DMS153 (cell line): ENCODE measurements at regions not wholly inside any gene's neighbourhood (a gene's known extent, or its start where the extent isn't known, plus 50 kb on each side); places are given as distances from the start of the nearest gene placed in this dataset.

ENCODE experiments used
- DNase-seq: peaks from one replicate; lab custom pipeline; 2025; lab: John Stamatoyannopoulos, UW

GRCh38 chr6:105814745-105815536, 271.2 kb upstream of the PRDM1 start:
- DNase-seq: no peak

DNA sequence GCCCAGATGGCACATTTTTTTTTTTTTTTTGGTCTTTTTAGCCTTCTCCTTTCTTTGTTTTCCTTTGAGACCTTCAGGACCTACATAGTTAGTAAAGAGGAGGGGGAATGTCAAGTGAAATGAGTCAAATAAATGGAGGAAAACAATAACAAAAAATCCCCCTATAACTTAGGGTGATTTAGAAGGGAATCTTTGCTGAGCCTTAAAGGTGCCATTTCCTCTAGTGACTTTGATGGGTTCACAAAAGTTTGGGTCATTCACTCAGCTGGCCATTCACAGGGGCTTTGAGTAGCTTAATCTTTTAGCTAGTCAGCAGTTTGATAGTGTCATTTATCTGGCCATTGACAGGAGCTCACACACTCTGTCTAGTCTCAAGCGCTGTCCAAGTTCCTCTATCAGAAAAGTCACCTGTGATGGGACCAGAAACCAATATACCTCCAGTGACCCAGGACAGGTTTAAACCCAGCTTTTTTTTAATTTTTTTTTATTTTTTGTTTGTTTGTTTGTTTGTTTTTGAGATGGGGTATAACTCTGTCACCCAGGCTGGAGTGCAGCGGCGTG, 275.1 kb upstream of the PRDM1 start:
- DNase-seq: no peak

GRCh38 chr6:105810105-105810921, 275.8 kb upstream of the PRDM1 start:
- no peak for DNase-seq

DNA sequence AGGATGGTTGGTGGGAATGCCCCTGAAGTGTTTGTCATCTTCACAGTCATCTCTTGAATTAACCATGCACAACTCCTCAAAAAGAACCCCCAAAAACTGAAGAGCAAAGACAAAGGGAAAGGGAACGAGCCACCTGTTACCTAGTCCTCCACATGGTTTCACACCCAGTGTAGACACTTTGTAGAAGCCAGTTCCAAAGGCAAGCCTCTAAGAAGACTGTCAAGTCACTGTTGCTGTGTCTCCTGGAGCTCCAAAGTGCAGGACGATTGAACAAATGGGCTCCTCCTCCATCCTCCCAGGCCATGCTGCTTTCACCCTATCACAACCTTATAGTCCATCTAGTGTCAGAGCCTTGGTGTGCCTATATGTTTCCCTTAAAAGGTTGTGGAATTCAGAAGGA, 277.6 kb upstream of the PRDM1 start:
- no peak for DNase-seq

GRCh38 chr6:105807905-105808304, 278.2 kb upstream of the PRDM1 start:
- DNase-seq: no peak

DNA sequence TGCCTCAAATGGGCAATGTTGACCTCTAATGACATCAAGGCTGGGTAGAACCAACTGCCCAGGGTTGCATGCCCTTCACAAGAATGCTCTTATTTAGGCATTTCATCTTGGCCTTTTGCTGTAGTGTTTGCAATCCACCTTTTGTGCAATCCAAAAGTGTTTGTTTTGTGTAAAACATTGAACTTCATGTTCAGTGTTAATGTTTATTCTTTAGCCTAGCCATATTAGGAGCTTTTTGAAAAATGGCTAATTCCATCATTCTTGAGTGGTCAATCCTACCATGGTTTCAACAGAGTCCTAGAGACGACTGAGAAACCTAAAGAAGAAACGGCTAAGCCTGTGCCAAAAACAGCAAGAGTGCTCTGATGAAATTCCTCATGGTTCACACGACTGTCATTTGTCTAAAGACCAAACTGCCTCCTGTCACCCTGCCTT, 279.6 kb upstream of the PRDM1 start:
- no peak for DNase-seq

GRCh38 chr6:105805501-105806023, 280.6 kb upstream of the PRDM1 start:
- DNase-seq: no peak

GRCh38 chr6:105804424-105804823, 281.7 kb upstream of the PRDM1 start:
- no peak for DNase-seq

DNA sequence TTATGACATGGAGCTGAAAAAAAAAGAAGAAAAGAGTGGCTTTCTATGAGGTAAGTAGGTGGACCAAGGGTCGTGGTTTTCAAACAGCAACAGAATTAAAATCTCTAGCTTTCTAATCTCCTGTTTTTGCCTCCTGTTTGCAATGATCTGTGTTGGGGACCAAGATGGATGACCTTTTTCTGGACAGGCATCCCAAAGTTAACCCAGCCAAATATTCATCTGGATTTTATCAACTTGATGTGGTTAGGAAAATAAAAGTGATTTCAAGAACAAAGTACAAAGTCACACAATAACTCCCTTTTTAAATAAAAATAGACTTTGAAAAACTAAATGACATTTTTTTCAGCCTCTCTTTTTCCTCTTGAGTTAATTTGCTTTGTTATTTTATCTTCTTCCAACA, 282.1 kb upstream of the PRDM1 start:
- DNase-seq: no peak

- no peak for DNase-seq
Measured at GRCh38 chr6:105803442-105803841, 282.7 kb upstream of the PRDM1 start.

GRCh38 chr6:105802703-105803102, 283.4 kb upstream of the PRDM1 start:
- no peak for DNase-seq

DNA sequence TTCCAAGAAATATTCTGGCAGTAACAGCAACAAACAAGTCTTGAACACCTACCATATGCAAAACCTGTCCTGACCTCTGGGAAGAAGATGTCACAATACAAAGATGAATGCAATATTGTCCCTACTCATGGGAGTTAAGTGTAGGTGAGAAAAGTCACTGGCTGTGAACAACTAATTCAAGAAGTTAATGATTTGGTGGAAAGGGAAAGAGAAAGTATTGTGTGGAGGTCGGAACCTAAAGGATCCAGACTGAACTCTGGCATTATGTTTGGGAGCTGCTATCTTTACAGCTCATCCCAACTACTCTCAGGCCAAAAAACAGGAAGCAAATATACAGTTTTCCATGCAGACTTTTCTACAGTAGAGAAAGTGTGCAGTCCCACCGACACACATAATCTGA, 285.3 kb upstream of the PRDM1 start:
- DNase-seq: no peak

GRCh38 chr6:105800398-105800797, 285.7 kb upstream of the PRDM1 start:
- no peak for DNase-seq

- DNase-seq: no peak
Measured at GRCh38 chr6:105799056-105799455, 287.1 kb upstream of the PRDM1 start.

DNA sequence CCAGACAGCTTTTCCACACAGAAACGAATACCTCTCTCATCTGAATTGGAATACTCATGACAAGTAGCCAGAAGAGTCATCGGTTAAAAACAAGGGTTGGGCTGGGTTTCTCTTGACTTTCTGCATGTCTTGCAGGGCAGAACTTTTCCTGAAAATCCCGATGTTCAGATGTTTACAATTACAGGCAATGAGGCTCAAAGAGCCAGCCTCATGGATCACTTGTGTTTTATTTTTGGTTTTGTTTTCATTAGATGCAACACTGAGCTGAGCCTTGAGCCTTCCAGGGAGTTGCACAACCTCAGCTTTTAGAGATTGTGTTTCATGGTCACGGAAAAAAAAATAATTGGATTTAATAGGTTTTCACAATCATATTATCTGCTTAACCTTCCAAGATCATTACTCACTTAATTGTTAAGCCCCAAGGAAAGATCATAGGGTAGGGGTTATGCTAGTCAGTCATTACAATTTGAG, 288.1 kb upstream of the PRDM1 start:
- DNase-seq: no peak

DNA sequence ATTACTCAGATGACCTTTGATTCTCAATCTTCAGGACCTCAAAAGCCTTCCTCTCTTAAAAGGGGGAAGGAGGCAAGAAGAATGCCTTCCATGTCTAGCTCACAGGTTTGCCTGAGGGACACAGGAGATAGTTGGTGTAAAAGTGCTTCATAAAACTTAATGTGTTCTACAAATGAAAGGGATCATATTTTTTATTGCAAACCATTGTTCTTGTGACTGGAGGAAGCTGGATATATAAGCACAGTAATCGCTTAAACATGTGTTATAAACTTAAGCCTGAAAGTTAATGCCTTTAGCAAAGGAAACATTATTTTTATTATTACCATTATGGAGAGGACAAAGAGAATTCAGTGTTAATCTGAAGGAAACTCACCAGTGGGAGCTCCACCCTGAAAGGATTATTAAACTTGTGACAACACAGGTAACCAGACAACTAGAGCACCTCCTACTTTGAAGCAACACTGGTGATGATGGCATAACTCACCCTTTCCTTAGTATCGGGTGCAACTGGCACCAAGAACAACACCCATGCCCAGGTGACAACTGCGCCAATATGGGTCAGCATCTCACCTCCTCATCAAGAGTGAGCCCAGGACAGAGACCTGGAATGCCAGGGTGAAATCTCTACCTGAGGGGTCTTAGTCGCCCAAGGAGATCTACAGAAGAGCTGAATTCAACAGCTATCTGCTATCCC, 288.7 kb upstream of the PRDM1 start:
- no peak for DNase-seq

GRCh38 chr6:105795913-105796517, 290.1 kb upstream of the PRDM1 start:
- DNase-seq: no peak

DNA sequence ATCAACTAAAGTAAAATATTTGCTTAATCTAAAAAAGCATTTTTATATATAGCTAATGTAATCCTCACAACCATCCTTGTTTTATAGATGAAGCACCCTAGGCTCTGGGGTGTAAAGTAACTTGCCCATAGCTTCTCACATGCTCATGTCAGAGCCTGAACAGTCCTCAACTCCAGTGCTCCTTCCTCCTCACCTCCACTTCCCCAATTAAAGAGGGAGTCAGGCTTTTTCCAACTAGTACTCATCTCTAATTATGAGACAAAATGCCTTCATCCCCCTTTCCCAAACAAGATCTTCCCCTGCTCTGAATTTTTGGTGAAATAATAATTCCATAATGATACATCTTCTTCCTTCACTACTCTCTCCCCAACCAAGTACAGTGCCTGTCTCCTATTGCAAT, 290.8 kb upstream of the PRDM1 start:
- no peak for DNase-seq

- DNase-seq: no peak
Measured at GRCh38 chr6:105794870-105795269, 291.3 kb upstream of the PRDM1 start.

DNA sequence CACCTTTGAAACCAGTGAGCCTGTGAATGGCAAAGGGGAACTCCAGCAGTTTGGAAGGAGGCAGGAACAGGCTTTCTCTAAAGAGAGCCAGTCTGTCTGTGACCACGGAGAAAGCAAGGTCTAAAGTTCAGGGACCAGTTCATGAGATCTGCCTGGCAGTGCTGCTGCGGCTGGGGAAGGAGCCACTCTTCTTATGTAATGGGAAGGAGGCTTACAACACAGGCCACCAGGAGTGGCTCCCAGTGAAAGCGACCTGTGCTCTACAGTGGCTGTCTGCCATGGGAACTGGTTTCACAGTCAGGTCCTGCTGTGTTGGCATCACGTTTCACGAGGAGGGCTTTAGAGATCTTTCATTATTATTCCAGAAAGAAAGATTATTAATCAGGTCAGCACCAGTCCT, 291.9 kb upstream of the PRDM1 start:
- no peak for DNase-seq

GRCh38 chr6:105793130-105793529, 293.0 kb upstream of the PRDM1 start:
- DNase-seq: no peak
